C4-2B (cell line): ENCODE measurements at regions not wholly inside any gene's neighbourhood (a gene's known extent, or its start where the extent isn't known, plus 50 kb on each side); places are given as distances from the start of the nearest gene placed in this dataset.

Experiments
- CTCF ChIP-seq: fragments of 450-650 bp; conservative IDR thresholded peaks from 2 replicates; pipeline ENCODE4 v1.5.1; 2017; ENCODE audit warnings: mild to moderate bottlenecking
- ZFX ChIP-seq: fragments of 450-650 bp; IDR thresholded peaks from 2 replicates; pipeline ENCODE4 v1.6.1; 2017

- TF ChIP-seq CTCF: no peak
- no peak for TF ChIP-seq ZFX
These were observed 105.5 kb upstream of the ZNF217 start for GRCh38 chr20:53699085-53699674.
